IPS-NIHi7 (cell line): ENCODE measurements at regions not wholly inside any gene's neighbourhood (a gene's known extent, or its start where the extent isn't known, plus 50 kb on each side); places are given as distances from the start of the nearest gene placed in this dataset.
"Not testable (repeated sequence)": the region's sequence is repeated elsewhere in the genome, so short reads cannot be mapped to it uniquely, and the experiment has no call there.

Source experiments
- DNase-seq: peaks from one replicate; pipeline ENCODE4 v3.0.0; 2012; ENCODE audit warnings: mixed read lengths; ENCODE audit errors: extremely low spot score

DNA sequence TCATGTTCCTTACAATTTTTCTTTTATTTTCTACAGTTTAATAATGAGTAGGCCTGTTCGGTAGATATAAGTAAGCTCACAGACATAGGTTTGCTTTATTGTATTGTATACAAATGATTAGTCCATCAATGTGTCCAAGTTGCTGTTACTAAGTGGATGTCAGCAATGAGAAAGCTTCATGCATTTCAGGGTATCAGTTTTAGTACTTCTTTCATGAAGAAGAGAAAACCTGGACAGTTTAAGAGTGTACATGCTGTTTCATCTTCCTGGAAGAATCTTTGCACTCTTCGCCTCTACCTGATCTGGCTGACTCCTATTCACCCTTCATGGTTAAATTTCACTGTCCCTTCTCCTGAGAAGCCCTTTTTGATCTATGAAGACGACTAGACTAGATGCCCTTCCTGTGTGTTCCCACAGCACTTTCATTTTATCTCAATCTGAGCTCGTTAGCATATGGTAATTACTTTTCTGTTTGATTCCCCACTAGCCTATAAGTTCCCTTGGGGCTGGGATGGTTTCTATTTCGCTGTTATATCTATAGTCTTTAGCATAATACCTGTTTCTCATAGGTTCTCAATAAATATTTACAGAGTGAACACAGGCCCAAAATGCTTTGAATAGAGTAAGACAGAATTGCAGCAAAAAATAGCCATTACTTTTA is 70.7 kb downstream of the CETN3 start:
- DNase-seq = no peak

DNA sequence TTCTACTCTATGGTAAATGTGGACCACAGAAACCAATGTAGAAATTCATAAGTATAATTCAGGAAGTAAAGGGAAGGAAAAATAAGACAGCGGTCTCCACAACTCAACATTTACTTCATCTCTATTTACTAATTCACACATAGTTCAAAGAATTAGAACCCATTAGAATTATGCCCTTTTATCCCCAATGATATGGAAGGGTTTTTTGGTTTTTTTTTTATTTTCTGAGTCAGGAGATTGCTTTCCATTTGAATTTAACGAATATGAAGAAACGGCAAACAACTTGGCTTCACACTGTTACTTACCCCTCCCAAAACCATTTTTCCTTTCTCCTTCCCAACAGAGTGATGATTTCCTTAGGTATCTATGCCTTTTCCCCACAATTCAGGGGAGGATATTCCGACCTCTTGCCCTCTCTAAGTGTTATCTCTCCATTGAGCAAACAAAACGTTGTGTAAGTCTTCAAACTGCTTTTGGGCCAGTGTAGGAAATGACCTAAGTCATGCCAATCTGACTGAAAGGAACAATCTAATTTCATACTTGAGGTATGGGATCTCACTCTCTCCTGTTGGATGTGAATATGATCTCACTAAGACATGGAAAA is 72.0 kb downstream of the CETN3 start:
- DNase-seq = no peak

DNA sequence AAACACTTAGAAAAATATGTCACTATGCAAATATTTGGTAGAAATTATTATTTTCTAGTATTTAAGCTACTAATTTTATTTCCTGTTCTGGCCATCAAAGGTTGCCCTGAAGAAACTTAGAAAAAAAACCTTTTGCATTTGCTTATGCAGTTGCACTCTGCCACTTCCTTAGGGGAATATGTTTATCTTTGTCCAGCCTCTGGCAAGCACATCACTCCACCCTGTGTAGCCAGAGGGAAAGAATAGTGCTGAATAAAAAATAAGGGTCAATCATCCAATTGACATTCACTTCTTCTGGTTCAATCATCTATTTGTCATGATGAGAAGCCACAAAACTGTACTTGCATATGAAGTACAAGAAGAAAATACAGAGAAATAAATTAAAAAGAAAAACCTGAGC is 72.8 kb downstream of the CETN3 start:
- no peak for DNase-seq

DNA sequence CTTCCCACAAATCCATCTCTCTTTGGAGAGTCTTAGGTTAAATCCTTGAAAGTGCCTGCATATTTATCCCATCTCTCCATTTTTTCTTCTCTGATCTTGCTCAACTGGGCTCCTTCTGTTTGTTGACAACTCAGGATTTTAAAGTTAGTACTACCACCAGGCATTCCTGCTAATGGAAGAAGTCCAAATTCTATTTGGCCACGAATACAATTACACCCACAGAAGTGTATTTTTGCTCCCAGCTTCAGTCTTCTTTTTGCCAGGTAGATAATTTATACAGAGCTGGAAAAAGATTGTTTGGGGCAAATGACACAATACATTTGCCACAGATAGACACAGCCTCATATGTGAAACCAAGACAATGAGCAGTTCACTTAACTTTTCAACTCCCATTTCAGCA is 74.8 kb downstream of the CETN3 start:
- no peak for DNase-seq

DNA sequence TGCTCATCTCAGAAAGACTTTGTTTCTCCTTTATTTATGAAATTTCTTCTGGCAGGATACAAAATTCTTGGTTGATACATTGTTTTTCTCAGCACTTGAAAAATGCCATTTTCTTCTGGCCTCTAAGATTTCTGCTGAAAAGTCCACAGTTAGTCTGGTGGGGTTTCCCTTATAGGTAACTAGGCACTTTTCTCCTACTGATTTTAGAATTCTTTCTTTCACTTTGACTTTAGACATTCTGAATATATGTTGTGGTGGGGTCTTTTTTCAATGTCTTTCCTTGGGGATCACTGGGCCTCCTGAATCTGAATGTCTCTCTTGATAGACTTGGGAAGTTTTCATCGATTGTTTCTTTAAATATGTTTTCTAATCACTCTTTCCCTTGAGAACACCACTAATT is 79.6 kb downstream of the CETN3 start:
- no peak for DNase-seq

DNA sequence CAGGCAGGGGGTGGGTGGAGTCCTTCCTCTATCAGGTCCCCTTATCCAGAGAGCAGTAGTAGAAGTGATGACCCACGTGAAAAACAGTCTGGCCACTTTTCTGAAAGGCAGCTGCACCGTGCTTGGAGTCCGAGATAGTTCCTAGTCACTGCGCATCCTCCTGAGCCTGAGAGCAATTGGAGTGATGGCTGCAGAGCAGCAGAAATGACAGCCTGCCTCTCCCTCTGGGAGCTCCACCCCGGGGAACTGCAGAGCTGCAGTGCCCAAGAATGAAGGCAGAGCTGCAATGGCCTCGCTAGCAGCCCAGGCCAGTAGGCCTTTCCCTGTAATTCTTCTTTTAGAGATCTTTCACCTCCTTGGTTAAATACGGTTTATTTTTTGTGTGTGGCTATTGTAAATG is 82.6 kb downstream of the CETN3 start:
- DNase-seq = no peak

DNA sequence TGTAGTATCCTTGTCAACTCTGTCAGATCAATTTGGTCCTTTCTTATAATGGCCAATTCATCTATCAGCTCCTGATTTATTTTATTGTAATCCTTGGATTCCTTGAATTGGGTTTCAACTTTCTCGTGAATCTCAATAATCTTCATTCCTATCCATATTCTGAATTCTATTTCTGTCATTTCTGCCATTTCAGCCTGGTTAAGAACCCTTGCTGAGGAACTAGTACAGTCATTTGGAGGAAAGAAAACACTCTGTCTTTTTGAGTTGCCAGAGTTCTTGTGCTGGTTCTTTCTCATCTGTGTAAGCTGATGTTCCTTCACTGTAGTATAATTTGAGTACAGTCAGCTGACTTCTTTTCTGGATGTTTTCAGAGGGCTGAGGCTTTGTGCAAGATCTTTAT is 84.5 kb downstream of the CETN3 start:
- no peak for DNase-seq

DNA sequence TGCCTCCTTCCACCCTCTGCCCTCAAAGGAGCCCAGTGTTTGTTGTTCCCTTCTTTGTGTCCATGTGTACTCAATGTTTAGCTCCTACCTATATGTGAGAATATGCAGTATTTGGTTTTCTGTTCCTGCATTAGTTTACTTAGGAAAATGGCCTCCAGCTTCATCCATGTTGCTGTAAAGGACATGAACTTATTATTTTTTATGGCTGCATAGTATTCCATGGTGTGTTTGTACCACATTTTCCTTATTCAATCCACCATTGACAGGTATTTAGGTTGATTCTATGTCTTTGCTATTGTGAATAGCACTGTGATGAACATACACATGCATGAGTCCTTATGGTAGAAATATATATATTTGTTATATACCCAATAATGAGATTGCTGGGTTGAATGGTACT is 89.2 kb downstream of the CETN3 start:
- not testable (repeated sequence) for DNase-seq

DNA sequence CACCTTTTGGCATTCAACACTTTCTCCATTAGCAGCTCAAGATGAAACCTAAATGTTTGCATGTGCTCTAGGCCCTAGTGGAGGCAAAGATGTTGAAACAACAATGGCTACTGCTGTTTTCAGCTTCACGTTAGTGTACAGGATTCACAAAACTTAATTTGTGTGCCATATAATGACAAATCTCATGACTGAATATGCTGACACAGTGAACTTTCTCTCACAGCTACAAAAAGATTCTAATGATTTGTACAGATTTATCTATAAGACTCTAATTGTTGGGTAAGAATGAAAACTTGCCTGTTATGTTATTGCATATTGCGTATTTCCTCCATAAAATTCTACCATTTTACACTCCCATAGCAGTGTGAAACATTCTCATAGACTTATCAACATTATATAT is 97.5 kb downstream of the CETN3 start:
- DNase-seq = no peak

DNA sequence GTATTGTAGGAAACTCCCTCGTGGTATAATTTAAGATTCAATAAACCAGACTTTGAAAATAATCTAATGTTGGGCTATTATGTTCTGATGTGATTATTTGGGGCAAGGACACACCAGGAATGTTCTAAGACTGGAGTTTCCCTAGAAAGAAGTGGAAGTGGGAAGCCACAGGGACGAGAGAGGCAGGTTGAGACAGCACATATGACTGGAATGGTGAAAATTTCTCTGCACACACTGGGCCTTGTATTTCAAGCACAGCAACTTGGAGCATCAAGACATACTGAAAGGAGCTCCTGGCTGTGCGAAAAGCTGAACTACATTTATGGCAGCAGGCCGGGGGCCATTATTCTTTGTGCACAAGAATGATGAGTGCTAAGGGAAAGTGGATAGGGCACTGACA is 98.2 kb downstream of the CETN3 start:
- no peak for DNase-seq

DNA sequence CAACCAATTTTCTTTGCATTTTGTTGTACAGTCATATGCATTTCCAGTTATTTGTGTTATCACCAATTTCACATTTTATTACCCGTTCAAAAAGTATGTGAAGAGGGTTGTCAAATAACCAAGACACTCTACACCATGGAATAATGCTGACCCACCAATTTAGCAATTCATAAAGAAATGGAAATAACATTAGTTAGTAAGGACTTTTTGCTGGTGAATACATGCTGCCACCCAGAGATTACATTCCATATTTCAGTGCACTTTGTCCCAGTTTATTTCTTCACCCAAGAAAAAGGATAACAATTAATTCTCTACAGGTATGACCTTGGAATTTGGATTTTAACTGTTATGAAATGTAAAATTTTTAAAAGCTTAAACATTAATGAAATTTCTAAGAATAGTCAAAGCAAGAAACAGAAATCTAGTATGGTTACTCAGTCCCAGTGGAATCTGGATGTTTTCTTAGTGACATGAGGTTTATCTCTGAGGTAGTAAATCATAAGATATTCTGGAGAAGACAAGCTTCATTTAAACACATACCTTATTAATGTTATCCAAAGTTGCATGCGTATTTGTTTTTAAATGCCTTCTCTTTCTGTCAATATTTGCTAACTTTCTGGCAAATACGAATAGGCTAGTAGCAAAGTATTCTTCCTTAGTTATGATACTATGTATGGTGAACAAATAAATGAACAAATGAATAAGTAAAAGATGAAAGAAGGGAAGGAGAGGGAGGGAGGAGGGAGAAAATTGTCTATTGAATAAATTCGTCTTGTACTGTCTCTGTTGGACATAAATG is 100.6 kb downstream of the CETN3 start:
- no peak for DNase-seq

DNA sequence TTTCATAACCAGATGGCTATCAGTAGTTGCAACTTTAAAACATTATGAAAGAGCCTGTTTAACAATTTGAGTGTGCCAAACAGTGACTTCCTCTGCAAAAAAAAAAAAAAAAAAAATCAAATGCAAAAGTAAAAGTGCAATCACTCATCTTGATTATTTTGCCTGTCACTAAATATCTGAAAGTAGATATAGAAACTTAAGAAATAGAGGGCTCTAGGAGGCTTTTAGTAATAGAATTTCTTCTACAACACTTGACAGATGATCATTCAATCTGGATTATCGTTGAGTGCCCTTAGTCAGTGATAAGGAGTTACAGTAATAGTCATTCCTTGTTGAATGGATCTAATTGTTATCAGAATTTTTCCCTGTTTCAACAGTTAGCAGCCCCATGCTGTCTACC is 101.8 kb downstream of the CETN3 start:
- no peak for DNase-seq

DNA sequence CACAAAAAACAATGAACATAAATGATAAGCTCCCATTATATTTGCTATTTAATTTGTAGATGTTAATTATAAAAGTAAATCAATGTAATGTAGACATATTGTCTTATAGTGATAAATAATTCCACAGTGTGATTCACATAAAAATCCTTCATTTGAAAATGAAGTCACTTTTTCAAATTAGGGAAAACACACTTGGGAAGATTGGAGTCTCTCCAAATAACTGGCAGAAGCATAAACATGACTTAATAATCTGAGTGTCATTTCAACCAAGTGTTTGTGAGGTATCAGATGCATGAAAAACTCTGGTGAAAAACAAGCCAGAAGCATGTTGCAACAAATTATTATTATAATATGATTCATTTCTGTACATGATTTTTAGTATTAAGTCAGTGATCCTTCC is 102.2 kb downstream of the CETN3 start:
- DNase-seq = no peak

DNA sequence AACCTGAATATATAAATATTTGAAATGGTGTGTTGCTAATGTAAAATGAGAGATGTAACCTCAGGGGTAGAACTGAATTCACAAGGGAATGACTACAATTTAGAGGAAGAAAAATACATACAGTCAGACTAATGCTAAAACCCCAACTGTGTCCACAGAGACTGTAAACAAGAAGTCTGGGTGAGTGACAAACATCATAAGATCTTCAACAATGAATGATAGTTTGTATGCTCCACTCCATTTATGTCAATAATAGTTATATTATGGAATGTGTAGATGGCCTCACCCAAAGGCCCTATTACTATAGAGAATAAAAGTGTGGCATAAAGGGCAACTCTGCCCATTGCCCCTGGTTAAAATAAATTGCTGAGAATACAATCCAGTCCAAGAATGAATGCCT is 102.9 kb downstream of the CETN3 start:
- no peak for DNase-seq

DNA sequence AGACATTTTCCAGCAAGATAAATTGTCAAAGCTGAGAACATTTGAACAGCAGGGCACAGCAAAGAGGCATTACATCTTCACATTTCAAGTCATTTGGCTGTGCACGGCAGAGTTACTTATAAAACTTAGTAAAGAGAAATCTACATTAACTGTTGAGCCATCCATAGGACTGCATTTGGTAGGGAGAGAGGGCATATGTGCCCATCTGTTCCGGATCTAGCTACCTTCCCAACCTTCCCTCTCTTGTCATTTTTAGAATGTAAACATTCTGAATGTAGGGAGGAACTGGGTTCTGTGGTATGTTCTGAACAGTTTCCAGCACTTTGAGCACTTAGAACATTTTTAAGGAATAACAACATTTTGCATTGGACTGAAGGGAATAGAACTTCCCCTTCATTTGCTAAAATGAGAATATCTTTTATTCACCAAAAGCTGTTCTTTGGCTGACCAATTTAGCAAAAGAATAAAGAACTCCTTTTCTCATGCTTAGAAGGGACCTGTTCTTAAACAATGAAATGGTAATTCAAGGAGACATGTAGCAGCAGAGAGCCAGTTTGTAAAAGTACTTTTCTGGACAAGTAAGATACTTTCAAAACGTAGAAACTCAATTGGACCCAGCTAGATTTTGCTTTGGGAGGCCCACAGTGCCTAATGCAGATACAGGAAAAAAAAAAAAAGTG is 104.4 kb downstream of the CETN3 start:
- no peak for DNase-seq

DNA sequence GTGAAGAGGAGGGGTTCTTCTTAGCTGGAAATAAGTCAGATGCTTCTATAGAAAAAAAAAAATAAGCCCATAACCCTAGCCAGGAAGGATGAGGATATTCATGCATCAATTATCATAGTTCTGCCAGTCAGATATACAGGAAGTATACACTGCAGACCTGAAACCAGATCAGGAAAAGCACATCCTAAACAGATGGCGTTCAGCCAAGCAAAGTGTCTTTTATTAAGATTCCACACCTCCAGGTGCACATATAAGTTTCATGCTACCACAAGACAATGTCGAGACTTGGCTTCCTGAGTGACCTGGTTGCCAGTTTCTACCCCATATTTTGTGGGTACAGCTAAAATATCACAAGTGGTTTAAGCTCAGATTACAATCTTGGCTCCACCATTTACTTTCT is 108.3 kb downstream of the CETN3 start:
- no peak for DNase-seq

DNA sequence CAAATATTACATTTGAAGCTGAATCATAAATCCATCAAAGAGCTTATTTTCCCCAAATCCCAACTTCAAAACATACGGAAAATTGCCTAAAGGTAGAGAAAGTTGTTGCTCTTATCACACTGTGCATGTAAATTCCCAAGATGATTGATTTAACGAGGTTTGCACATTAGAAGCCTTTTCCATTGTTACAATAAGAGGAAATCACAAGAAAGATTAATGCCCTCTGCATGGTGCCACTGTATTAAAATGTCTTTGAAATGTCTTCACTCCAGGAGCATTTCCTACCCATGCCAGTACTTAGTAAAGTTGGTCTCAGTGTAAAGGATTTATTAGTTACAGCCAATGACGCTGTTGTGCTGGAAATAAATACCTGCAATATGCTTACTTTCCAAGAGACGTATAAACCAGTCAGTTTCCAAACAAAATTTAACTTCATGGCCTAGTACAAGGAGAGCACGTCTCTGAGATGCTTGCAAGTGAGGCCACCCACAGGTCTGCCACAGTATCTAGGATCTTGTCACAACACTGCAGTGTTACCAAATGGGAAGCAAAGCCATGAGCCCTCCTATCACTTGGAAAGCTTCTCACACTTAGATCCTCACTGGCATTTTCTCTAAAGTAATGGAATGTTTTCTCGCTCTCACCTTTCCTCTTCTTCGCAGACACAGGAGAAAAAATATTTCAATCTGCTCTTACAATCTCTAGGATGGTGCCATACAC is 112.4 kb downstream of the CETN3 start:
- DNase-seq = peak; percentile 28

DNA sequence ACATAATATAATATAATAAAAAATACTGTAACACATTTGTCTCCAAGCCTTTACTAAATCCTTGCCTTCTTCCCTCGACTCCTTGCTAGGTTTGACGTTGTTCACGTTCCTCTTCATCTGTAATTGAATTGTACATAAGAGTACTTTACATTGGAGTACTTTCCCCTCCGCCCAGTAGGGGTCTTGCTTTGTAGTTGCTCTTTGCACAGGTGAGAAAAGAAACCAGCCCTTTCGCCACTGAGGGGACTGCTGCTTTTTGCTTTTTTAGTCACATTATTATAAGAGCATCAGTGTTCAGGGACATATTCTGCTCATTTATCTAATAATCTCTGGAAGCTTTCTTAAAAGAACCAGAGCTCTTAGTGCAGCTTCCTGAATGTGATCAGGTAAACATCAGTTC is 115.0 kb downstream of the CETN3 start:
- no peak for DNase-seq

DNA sequence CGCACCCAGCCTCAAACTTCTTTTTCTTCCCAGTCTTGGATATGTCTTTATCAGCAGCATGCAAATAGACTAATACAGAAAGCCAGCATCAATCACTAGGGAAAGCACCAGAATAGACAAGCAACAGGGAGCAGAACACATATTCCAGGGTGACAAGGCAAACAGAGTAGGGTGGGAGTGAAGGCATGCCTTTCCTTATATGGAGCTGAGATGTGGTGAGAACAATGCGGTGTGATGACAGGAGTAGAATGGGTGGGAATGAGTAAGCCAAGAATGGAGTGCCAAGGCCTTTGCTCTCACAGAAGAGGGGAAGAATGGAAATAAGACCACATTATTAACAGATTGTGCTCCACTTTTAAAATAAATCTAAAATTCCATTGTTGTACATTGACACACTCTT is 115.6 kb downstream of the CETN3 start:
- peak; percentile 40 for DNase-seq

DNA sequence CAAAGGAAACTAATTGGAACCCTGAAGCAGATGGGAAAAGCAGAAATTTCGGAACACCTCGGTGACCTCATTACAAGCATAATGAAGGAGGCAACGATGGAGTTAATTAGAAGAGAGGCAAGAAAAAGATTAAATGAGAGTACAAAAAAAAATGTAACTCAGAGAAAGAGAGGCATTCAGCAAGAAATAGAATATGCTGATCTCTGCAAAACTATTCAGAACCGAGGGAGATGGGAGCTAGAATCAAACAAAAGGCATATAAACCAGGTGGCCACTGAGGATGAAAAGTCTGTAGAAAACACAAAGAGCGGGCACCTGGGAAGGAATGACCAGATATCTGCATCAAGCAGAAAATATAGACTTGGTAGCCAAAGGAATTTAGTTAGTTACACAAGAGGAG is 118.9 kb downstream of the CETN3 start:
- DNase-seq = no peak

DNA sequence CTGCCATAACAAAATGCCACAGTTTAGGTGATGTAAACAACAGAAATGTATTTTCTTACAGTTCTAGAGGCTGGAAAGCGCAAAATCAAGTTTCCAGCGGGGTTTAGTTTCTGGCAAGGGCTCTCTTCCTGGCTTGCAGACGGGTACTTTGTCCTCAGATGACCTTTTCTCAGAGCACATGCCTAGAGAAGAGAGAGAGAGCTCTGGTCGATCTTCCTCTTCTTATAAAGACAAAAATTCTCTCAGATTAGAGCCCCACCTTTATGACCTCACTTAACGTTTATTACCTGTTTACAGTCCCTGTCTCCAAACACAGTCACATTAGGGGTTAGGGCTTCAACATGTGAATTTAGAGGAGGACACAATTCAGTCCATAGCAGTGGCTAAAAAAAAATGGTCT is 119.7 kb downstream of the CETN3 start:
- DNase-seq = no peak

DNA sequence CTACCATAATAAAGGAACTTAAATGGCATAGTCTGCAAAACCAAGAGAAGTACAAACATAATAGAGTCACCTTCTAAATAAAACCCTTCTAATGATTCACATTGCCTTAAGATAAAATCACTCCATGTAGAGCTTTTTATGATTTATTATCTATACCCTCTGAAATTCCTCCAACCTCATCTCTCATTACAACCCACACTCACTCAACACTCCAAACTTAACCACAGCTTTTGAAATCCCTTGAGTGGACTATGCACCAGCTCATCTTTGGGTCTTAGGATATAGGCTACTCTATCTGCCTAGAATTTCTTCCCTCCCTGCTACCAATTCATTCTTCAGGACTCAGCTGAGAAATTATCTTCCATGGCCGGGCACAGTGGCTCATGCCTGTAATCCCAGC is 122.5 kb downstream of the CETN3 start:
- no peak for DNase-seq
